ENCODE measurements at regions not wholly inside any gene's neighbourhood (a gene's known extent, or its start where the extent isn't known, plus 50 kb on each side); places are given as distances from the start of the nearest gene placed in this dataset.

DNA sequence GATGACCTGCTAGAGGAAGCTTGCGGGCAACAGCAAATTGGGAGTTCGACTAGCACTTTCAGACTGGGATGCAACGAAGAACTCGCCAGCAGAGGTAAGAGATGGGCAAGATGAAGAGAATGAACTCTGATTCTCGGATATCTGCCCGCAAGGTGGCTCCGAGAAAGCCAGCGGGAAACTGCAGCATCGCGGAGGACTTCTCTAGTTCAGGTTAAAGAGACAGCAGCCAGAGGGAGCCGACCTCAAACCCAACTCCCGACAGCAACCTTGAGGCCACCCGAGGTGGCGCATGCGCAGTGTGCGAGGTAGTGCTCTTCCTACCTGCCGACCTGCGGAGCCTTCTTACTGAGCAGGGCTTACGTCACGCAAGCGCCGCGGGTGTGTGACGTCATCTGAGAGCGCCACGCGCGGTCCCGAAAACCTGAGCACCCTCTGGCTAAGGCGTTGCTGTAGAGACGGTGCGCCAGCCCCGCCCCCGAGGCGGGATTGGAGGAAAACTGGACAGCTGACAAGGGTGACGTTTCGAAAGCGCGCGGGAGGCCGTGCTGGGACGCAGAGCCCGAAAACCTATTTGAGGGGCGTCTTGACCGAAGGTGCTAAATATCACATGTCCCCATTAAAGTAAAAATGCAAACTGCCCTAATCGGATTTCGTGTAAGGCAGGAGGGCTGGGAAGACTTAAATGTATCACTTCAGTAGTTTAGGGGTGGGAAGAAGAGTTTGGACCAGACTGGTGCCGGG lies 110.5 kb upstream of the SLC25A33 start (continued):
- TF ChIP-seq FIP1L1 (IDR thresholded peaks at IDR 0.05; ENCODE audit: borderline replicate concordance, insufficient read depth, low read depth, low read length) = no peak
- no peak for TF ChIP-seq FOXC1 (CRISPR knock-in tag; IDR thresholded peaks at IDR 0.05; ENCODE audit: borderline replicate concordance)
- TF ChIP-seq, protein P1, sequence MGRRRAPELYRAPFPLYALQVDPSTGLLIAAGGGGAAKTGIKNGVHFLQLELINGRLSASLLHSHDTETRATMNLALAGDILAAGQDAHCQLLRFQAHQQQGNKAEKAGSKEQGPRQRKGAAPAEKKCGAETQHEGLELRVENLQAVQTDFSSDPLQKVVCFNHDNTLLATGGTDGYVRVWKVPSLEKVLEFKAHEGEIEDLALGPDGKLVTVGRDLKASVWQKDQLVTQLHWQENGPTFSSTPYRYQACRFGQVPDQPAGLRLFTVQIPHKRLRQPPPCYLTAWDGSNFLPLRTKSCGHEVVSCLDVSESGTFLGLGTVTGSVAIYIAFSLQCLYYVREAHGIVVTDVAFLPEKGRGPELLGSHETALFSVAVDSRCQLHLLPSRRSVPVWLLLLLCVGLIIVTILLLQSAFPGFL (CRISPR knock-in tag; IDR thresholded peaks at IDR 0.05) = no peak
- no peak for TF ChIP-seq ZBTB1 (CRISPR knock-in tag; IDR thresholded peaks at IDR 0.05; ENCODE audit: borderline replicate concordance)
- TF ChIP-seq NRL (CRISPR knock-in tag; IDR thresholded peaks at IDR 0.05; ENCODE audit: borderline replicate concordance) = no peak
- TF ChIP-seq, protein P2, sequence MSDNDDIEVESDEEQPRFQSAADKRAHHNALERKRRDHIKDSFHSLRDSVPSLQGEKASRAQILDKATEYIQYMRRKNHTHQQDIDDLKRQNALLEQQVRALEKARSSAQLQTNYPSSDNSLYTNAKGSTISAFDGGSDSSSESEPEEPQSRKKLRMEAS (IDR thresholded peaks at IDR 0.05) = peak; percentile 87
- TF ChIP-seq, protein P3, sequence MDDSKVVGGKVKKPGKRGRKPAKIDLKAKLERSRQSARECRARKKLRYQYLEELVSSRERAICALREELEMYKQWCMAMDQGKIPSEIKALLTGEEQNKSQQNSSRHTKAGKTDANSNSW (CRISPR knock-in tag; IDR thresholded peaks at IDR 0.05; ENCODE audit: borderline replicate concordance) = no peak
- TF ChIP-seq ADNP (CRISPR knock-in tag; IDR thresholded peaks at IDR 0.05) = no peak
- TF ChIP-seq SMAD3 (CRISPR knock-in tag; IDR thresholded peaks at IDR 0.05) = peak; percentile 41
- peak; percentile 75; the same call in 1 of the 2 replicates for TF ChIP-seq MYC (CRISPR knock-in tag; IDR thresholded peaks at IDR 0.05; ENCODE audit: borderline replicate concordance)
- no peak; the same call in 1 of the 2 replicates for TF ChIP-seq MED13 (CRISPR knock-in tag; IDR thresholded peaks at IDR 0.05)
- TF ChIP-seq, protein P4, sequence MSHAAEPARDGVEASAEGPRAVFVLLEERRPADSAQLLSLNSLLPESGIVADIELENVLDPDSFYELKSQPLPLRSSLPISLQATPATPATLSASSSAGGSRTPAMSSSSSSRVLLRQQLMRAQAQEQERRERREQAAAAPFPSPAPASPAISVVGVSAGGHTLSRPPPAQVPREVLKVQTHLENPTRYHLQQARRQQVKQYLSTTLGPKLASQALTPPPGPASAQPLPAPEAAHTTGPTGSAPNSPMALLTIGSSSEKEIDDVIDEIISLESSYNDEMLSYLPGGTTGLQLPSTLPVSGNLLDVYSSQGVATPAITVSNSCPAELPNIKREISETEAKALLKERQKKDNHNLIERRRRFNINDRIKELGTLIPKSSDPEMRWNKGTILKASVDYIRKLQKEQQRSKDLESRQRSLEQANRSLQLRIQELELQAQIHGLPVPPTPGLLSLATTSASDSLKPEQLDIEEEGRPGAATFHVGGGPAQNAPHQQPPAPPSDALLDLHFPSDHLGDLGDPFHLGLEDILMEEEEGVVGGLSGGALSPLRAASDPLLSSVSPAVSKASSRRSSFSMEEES (CRISPR knock-in tag; IDR thresholded peaks at IDR 0.05) = peak; percentile 75
- no peak for TF ChIP-seq ZSCAN22 (CRISPR knock-in tag; IDR thresholded peaks at IDR 0.05)
- TF ChIP-seq SNAPC2 (CRISPR knock-in tag; IDR thresholded peaks at IDR 0.05) = 0 out of 2 replicates have a peak, but pooled peaks have one; percentile 50
- TF ChIP-seq, protein P5, sequence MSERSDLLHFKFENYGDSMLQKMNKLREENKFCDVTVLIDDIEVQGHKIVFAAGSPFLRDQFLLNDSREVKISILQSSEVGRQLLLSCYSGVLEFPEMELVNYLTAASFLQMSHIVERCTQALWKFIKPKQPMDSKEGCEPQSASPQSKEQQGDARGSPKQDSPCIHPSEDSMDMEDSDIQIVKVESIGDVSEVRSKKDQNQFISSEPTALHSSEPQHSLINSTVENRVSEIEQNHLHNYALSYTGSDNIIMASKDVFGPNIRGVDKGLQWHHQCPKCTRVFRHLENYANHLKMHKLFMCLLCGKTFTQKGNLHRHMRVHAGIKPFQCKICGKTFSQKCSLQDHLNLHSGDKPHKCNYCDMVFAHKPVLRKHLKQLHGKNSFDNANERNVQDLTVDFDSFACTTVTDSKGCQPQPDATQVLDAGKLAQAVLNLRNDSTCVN (CRISPR knock-in tag; IDR thresholded peaks at IDR 0.05; ENCODE audit: borderline replicate concordance) = peak; percentile 56; the same call in 1 of the 2 replicates
- TF ChIP-seq ZNF547 (CRISPR knock-in tag; IDR thresholded peaks at IDR 0.05) = peak; percentile 76
- 0 out of 2 replicates have a peak, but pooled peaks have one; percentile 84 for TF ChIP-seq HOXD1 (CRISPR knock-in tag; IDR thresholded peaks at IDR 0.05)
- TF ChIP-seq NFIC (IDR thresholded peaks at IDR 0.05; ENCODE audit: low read length) = no peak
- peak; percentile 25; the same call in 1 of the 2 replicates for TF ChIP-seq ZNF768 (CRISPR knock-in tag; IDR thresholded peaks at IDR 0.05)
- TF ChIP-seq, protein P6, sequence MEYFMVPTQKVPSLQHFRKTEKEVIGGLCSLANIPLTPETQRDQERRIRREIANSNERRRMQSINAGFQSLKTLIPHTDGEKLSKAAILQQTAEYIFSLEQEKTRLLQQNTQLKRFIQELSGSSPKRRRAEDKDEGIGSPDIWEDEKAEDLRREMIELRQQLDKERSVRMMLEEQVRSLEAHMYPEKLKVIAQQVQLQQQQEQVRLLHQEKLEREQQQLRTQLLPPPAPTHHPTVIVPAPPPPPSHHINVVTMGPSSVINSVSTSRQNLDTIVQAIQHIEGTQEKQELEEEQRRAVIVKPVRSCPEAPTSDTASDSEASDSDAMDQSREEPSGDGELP (IDR thresholded peaks at IDR 0.05; ENCODE audit: borderline replicate concordance, low read depth) = peak; percentile 90; the same call in 1 of the 2 replicates
- no peak for TF ChIP-seq ZKSCAN5 (CRISPR knock-in tag; IDR thresholded peaks at IDR 0.05)
- no peak for TF ChIP-seq ZNF180 (CRISPR knock-in tag; IDR thresholded peaks at IDR 0.05; ENCODE audit: borderline replicate concordance, low read depth)
